Neutrophil (primary cell): ENCODE measurements at regions not wholly inside any gene's neighbourhood (a gene's known extent, or its start where the extent isn't known, plus 50 kb on each side); places are given as distances from the start of the nearest gene placed in this dataset.

Source experiments
- H3K27ac ChIP-seq: fragments of 200-600 bp; sonication (generic); 2 replicates; pipeline ENCODE4 v1.5.1; 2016; ENCODE audit warnings: mild to moderate bottlenecking, moderate library complexity
- H3K27me3 ChIP-seq: fragments of 200-600 bp; sonication (generic); 2 replicates; pipeline ENCODE4 v1.6.0; 2016; ENCODE audit warnings: mild to moderate bottlenecking
- H3K36me3 ChIP-seq: fragments of 200-600 bp; sonication (generic); 2 replicates; pipeline ENCODE4 v1.5.1; 2017
- H3K4me1 ChIP-seq, 2 experiments: fragments of 200-600 bp in 1 of 2; sonication (generic) in 1 of 2; 1 replicate in 1 of 2; 2 replicates in 1 of 2; pipeline versions ENCODE4 v1.5.1 to v1.6.1; 2013 to 2016; ENCODE audit warnings: low read depth in 1 of 2, low read length in 1 of 2, mild to moderate bottlenecking in 1 of 2, moderate library complexity in 1 of 2; ENCODE audit not compliant: control insufficient read depth in 1 of 2, insufficient read depth in 1 of 2
- H3K4me3 ChIP-seq, 2 experiments: fragments of 200-600 bp in 1 of 2; sonication (generic) in 1 of 2; 1 replicate in 1 of 2; 2 replicates in 1 of 2; pipeline ENCODE4 v1.5.1; 2013 to 2016; ENCODE audit warnings: low read depth in 1 of 2, low read length in 1 of 2, mild to moderate bottlenecking in 1 of 2, moderate library complexity in 1 of 2
- H3K9me3 ChIP-seq: fragments of 200-600 bp; sonication (generic); 2 replicates; pipeline ENCODE4 v1.5.1; 2016
- TF ChIP-seq, protein P1 (sequence below): fragments of 200-600 bp; sonication (generic); IDR thresholded peaks from 2 replicates; pipeline ENCODE4 v1.5.1; 2016; ENCODE audit warnings: antibody characterized with exemption

- Histone ChIP-seq H3K36me3 (no peaks in the 10 kb centered on the region), H3K27ac (no peak overlapping the region), H3K4me3 (no peak overlapping the region), H3K4me1 (no peaks in the 10 kb centered on the region), H3K9me3 (no peaks in the 10 kb centered on the region), H3K27me3 (no peaks in the 10 kb centered on the region)
- TF ChIP-seq, protein P1, sequence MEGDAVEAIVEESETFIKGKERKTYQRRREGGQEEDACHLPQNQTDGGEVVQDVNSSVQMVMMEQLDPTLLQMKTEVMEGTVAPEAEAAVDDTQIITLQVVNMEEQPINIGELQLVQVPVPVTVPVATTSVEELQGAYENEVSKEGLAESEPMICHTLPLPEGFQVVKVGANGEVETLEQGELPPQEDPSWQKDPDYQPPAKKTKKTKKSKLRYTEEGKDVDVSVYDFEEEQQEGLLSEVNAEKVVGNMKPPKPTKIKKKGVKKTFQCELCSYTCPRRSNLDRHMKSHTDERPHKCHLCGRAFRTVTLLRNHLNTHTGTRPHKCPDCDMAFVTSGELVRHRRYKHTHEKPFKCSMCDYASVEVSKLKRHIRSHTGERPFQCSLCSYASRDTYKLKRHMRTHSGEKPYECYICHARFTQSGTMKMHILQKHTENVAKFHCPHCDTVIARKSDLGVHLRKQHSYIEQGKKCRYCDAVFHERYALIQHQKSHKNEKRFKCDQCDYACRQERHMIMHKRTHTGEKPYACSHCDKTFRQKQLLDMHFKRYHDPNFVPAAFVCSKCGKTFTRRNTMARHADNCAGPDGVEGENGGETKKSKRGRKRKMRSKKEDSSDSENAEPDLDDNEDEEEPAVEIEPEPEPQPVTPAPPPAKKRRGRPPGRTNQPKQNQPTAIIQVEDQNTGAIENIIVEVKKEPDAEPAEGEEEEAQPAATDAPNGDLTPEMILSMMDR, result no peak
Measured at GRCh38 chr4:19309378-19309777, 942.3 kb upstream of the SLIT2 start.

DNA sequence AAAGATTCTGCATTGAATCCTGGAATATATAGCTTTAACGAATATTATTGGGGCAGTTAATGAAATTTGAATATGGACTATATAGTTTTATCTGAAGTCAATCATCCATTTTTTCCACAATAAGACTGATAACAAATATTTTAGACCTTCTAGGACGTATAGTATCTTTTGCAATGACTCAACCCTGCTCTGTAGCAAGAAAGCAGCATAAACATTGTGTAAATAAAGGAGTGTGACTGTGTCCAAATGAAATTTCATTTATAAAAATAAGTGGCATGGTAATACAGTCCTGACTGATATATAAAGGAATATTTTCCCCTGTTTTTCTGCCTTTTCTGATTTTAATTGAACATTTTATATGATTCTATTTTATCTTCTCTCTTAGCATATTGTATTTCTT is 947.7 kb upstream of the SLIT2 start:
- H3K4me3 ChIP-seq, result no peak overlapping the region
- no peaks in the 10 kb centered on the region for H3K36me3 ChIP-seq
- no peaks in the 10 kb centered on the region for H3K9me3 ChIP-seq
- no peak overlapping the region for H3K27ac ChIP-seq
- H3K4me1 ChIP-seq, result no peaks in the 10 kb centered on the region
- TF ChIP-seq, protein P1, result no peak
- H3K27me3 ChIP-seq, result no peaks in the 10 kb centered on the region

DNA sequence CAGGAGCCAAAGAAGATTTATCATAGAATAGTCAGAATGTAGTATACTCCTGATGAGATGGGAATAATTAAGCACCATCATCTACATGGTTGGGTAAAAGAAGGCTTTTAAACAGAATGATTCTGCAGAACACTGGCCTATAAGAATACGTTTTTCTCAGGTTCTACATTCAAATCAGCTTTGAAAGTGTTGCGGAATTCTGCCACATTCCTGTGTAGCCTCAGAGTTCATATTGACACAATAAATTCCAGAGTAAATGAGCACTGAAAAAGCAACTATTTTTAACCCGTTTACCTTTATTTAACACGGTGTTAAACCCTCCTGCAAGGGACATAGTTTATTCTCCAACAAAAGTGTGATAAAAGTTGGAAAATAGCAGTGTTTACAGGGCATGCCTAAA is 950.2 kb upstream of the SLIT2 start:
- no peaks in the 10 kb centered on the region for H3K27me3 ChIP-seq
- no peak overlapping the region for H3K27ac ChIP-seq
- no peaks in the 10 kb centered on the region for H3K36me3 ChIP-seq
- H3K4me1 ChIP-seq, result no peaks in the 10 kb centered on the region
- no peaks in the 10 kb centered on the region for H3K9me3 ChIP-seq
- TF ChIP-seq, protein P1, result no peak
- H3K4me3 ChIP-seq, result no peak overlapping the region

DNA sequence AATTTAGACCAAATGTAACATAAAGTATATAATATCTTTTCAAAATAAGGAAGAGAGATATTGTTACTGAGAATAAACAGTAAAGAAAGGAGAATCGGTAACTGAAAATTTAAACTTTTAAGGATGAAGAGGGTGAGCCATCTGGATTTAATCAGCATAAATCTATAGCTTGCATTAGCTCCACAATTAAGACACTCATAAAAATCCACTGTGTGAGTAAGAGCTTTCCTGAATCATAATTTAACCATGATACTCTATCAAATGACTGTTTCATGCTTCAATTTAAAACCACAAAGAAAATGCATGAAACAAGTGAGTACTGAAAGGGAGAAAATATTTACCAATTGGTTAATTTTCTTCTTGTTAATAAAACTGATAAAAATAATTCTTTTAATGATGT is 951.5 kb upstream of the SLIT2 start:
- H3K4me3 ChIP-seq, result no peak overlapping the region
- H3K36me3 ChIP-seq, result no peaks in the 10 kb centered on the region
- H3K27me3 ChIP-seq, result no peaks in the 10 kb centered on the region
- no peak overlapping the region for H3K27ac ChIP-seq
- H3K9me3 ChIP-seq, result no peaks in the 10 kb centered on the region
- no peaks in the 10 kb centered on the region for H3K4me1 ChIP-seq
- TF ChIP-seq, protein P1, result no peak

- Histone ChIP-seq H3K9me3 (no peaks in the 10 kb centered on the region), H3K4me3 (no peak overlapping the region), H3K27ac (no peak overlapping the region), H3K4me1 (no peaks in the 10 kb centered on the region), H3K36me3 (no peaks in the 10 kb centered on the region), H3K27me3 (no peaks in the 10 kb centered on the region)
- TF ChIP-seq, protein P1, result no peak
Measured at GRCh38 chr4:19298998-19299397, 952.7 kb upstream of the SLIT2 start.

DNA sequence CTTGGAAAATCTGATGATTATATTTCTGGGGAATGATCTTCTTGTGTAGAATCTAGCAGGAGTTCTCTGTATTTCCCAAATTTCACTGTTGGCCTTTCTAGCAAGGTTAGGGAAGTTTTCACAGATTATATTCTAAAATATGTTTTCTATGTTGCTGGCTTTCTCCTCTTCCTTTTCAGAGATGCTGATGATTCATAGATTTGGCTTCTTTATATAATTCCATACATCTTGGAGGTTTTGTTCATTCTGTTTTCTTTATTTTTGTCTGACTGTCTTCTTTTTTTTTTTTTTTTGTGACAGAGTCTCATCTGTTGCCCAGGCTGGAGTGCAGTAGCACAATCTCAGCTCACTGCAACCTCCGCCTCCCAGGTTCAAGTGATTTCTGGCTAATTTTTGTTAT is 957.9 kb upstream of the SLIT2 start:
- no peak overlapping the region for H3K27ac ChIP-seq
- H3K36me3 ChIP-seq, result no peaks in the 10 kb centered on the region
- H3K4me3 ChIP-seq, result no peak overlapping the region
- H3K4me1 ChIP-seq, result no peaks in the 10 kb centered on the region
- TF ChIP-seq, protein P1, result no peak
- H3K27me3 ChIP-seq, result no peaks in the 10 kb centered on the region
- H3K9me3 ChIP-seq, result no peaks in the 10 kb centered on the region
